ENCODE measurements at regions not wholly inside any gene's neighbourhood (a gene's known extent, or its start where the extent isn't known, plus 50 kb on each side); places are given as distances from the start of the nearest gene placed in this dataset.

GRCh38 chr2:41922177-41922576 is 125.6 kb upstream of the PKDCC start:
- no peak for TF ChIP-seq POLR2A (IDR thresholded peaks at IDR 0.05)
- TF ChIP-seq, protein P1, sequence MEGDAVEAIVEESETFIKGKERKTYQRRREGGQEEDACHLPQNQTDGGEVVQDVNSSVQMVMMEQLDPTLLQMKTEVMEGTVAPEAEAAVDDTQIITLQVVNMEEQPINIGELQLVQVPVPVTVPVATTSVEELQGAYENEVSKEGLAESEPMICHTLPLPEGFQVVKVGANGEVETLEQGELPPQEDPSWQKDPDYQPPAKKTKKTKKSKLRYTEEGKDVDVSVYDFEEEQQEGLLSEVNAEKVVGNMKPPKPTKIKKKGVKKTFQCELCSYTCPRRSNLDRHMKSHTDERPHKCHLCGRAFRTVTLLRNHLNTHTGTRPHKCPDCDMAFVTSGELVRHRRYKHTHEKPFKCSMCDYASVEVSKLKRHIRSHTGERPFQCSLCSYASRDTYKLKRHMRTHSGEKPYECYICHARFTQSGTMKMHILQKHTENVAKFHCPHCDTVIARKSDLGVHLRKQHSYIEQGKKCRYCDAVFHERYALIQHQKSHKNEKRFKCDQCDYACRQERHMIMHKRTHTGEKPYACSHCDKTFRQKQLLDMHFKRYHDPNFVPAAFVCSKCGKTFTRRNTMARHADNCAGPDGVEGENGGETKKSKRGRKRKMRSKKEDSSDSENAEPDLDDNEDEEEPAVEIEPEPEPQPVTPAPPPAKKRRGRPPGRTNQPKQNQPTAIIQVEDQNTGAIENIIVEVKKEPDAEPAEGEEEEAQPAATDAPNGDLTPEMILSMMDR (IDR thresholded peaks at IDR 0.05), result no peak
